Stimulated activated CD8-positive, alpha-beta memory T cell treated with anti-CD3 and anti-CD28 coated beads, Interleukin-15, amount 100 ng/mL, for 24 hours (primary cell): ENCODE measurements at regions not wholly inside any gene's neighbourhood (a gene's known extent, or its start where the extent isn't known, plus 50 kb on each side); places are given as distances from the start of the nearest gene placed in this dataset.

ENCODE experiments used
- DNase-seq: peaks from one replicate; pipeline ENCODE4 v3.0.0-alpha.2; 2020; ENCODE audit warnings: low read depth

GRCh38 chr17:36864827-36865430 is 72.3 kb upstream of the LHX1 start:
- no peak for DNase-seq

- DNase-seq = no peak
Measured at GRCh38 chr17:36867716-36868341, 69.4 kb upstream of the LHX1 start.

- no peak for DNase-seq
Measured at GRCh38 chr17:36868777-36869176, 68.5 kb upstream of the LHX1 start.

- no peak for DNase-seq
Measured at GRCh38 chr17:36869441-36869840, 67.8 kb upstream of the LHX1 start.

GRCh38 chr17:36869856-36870719 is 67.2 kb upstream of the LHX1 start:
- DNase-seq = no peak

- no peak for DNase-seq
Measured at GRCh38 chr17:36870720-36870999, 66.6 kb upstream of the LHX1 start.

DNA sequence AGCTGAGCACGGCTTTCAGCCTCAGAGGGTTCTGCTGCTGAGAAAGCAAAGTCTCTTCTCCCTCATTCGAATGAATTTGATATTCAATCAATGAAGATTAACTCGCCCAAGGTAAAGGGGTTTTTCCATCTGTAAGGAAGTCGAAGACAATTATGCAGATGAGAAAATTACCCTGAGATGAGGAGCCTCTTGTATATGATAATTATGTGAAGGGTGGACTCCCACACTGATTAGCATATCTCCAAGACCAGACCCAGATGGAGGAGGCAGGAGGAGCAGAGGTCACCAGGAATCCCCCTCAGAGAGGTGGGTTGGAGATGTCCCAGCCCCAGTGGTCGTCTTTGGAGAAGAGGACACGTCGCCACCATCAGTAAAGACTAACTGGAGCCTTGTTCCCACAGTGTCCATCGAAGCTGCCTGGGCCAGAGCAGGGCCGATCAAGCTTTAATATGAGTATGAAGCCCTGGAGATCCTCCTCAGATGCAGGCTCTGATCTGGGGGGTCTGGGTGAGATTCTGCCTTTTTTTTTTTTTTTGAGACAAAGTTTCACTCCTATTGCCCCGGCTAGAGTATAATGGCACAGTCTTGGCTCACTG is 61.5 kb upstream of the LHX1 start:
- DNase-seq = no peak

GRCh38 chr17:36876966-36877365 is 60.3 kb upstream of the LHX1 start:
- no peak for DNase-seq

- DNase-seq = no peak
Measured at GRCh38 chr17:36877771-36878170, 59.5 kb upstream of the LHX1 start.

DNA sequence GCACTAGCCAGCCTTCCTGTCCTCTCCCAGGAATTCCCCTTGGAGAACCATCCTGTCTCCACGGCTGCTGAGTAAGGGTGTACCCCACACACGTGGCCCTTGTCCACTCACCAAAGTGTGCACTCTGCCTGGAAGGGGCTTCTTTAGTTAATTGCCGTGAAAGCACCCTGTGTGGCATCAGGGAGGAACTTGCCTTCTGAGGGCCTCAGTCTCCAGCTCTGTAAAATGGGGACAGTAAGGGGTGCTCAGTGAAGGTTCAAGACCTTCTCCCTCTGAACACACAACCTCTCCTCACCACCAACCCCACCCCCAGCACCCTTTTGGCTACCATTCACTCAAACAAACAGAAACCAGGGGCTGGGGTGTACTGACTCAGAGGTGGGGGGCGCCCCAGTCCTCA is 59.1 kb upstream of the LHX1 start:
- DNase-seq = no peak

DNA sequence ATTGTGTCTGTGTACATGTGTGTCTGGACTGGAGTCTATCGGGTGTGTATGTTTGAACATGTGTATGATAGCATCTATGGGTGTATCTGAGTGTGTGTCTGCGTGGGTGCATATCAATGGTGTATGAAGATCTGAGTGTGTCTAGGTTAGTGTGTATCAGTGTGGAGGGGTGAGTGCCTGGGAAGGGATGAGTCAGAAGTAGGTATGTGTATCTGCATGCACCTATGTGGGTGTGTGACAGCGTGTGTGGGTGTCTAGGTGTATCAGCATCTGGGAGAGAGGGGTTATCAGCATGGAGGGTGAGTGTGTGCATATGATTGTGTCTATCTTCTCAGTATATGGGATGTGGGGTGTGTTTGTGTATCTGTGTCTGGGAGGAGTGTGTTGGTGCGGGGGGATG is 58.2 kb upstream of the LHX1 start:
- no peak for DNase-seq

DNA sequence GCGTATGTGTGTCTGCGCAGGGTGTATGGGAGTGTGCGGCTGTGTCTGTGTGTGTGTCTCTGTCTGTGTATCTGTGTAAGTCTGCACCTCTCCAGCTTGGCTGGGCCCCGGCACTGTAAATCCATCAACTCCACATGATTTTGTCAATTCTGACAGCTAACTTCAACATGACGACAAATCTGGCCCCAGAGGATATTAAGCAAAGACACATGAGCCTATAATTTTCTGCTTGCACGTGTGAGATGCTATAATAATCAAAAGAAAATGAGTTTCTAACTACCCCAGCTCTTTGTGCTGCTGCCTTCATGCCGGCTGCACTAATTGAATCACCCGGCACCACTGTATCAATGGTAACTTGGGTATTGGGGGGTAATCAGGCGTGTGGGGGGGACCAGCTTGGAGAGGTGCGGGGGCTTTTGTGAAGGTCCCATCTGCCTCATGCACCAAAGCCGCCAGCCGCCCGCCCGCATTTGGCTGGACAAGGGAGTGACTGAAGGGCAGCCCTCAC is 57.6 kb upstream of the LHX1 start:
- no peak for DNase-seq

- no peak for DNase-seq
Measured at GRCh38 chr17:36880268-36880905, 56.9 kb upstream of the LHX1 start.

GRCh38 chr17:36881323-36881722 is 56.0 kb upstream of the LHX1 start:
- DNase-seq = no peak

GRCh38 chr17:36884495-36885152 is 52.7 kb upstream of the LHX1 start:
- no peak for DNase-seq

- DNase-seq = no peak
Measured at GRCh38 chr17:36885153-36885735, 52.0 kb upstream of the LHX1 start.

GRCh38 chr17:36885771-36886377 is 51.4 kb upstream of the LHX1 start:
- no peak for DNase-seq
